ENCODE measurements at regions not wholly inside any gene's neighbourhood (a gene's known extent, or its start where the extent isn't known, plus 50 kb on each side); places are given as distances from the start of the nearest gene placed in this dataset.

DNA sequence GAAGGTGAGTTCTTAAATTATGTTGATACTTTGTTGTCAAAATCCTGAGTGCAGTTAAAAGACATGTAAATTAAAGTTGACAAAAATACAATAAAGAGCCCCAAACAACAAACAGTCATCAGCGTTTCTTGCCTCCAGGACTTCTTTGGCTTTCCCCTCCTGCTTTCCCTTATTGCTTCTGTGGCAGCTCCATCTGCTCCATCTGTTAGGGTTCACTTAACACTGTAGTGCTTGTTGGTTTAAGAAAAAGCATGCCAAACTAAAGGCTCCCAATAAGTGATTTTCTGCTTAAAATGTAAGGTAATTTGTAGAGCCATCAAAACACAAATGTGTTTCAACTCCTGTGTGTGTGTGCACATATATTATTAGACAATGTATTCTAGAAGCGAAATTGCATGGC lies 254.3 kb upstream of the GNAI1 start:
- H3K27me3 Mint-ChIP-seq (ENCODE audit: insufficient read depth) = peaks cover 2% of the 10 kb centered on the region

GRCh38 chr7:79877874-79878465 lies 256.7 kb upstream of the GNAI1 start:
- Histone ChIP-seq H3K9ac (ENCODE audit: extremely low read depth, low read length, poor library complexity, severe bottlenecking) (no peak overlapping the region), H3K27ac (ENCODE audit: low read depth, low read length) (no peak overlapping the region), H3K9me3 (ENCODE audit: control insufficient read depth, low read length) (no peaks in the 10 kb centered on the region), H3K27me3 (ENCODE audit: control insufficient read depth, insufficient read depth, low read length, poor library complexity, severe bottlenecking) (no peaks in the 10 kb centered on the region), H3K36me3 (ENCODE audit: control insufficient read depth, insufficient read depth, low read length) (no peaks in the 10 kb centered on the region), H3K4me1 (ENCODE audit: control insufficient read depth, insufficient read depth, low read length) (no peaks in the 10 kb centered on the region), H3K4me3 (ENCODE audit: low read length) (no peak overlapping the region)
- TF ChIP-seq, protein P1, sequence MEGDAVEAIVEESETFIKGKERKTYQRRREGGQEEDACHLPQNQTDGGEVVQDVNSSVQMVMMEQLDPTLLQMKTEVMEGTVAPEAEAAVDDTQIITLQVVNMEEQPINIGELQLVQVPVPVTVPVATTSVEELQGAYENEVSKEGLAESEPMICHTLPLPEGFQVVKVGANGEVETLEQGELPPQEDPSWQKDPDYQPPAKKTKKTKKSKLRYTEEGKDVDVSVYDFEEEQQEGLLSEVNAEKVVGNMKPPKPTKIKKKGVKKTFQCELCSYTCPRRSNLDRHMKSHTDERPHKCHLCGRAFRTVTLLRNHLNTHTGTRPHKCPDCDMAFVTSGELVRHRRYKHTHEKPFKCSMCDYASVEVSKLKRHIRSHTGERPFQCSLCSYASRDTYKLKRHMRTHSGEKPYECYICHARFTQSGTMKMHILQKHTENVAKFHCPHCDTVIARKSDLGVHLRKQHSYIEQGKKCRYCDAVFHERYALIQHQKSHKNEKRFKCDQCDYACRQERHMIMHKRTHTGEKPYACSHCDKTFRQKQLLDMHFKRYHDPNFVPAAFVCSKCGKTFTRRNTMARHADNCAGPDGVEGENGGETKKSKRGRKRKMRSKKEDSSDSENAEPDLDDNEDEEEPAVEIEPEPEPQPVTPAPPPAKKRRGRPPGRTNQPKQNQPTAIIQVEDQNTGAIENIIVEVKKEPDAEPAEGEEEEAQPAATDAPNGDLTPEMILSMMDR (conservative IDR thresholded peaks at IDR 0.05) = no peak
- Mint-ChIP-seq H3K36me3 (ENCODE audit: low read depth) (no peaks in the 10 kb centered on the region), H3K4me3 (no peak overlapping the region), H3K27ac (no peak overlapping the region), H3K9me3 (no peaks in the 10 kb centered on the region), H3K4me1 (no peaks in the 10 kb centered on the region), H3K27me3 (ENCODE audit: insufficient read depth) (peaks cover 2% of the 10 kb centered on the region)
- 100% methylated on average over 1 to 3 of the region's 3 CpGs for WGBS, 2 experiments (ENCODE audit: insufficient coverage in 1 of 2, insufficient read length in 1 of 2)
- no peak for DNase-seq

More for the DNA sequence above, 254.3 kb upstream of the GNAI1 start:
- no peak overlapping the region for H3K27ac Mint-ChIP-seq
- H3K9me3 Mint-ChIP-seq = no peaks in the 10 kb centered on the region
- H3K4me1 ChIP-seq (ENCODE audit: control insufficient read depth, insufficient read depth, low read length) = no peaks in the 10 kb centered on the region
- H3K9me3 ChIP-seq (ENCODE audit: control insufficient read depth, low read length) = no peaks in the 10 kb centered on the region
- H3K36me3 ChIP-seq (ENCODE audit: control insufficient read depth, insufficient read depth, low read length) = no peaks in the 10 kb centered on the region
- no peak overlapping the region for H3K4me3 ChIP-seq (ENCODE audit: low read length)
- H3K27me3 ChIP-seq (ENCODE audit: control insufficient read depth, insufficient read depth, low read length, poor library complexity, severe bottlenecking) = no peaks in the 10 kb centered on the region
- no peak overlapping the region for H3K4me3 Mint-ChIP-seq
- no peak overlapping the region for H3K9ac ChIP-seq (ENCODE audit: extremely low read depth, low read length, poor library complexity, severe bottlenecking)
- TF ChIP-seq, protein P1 (conservative IDR thresholded peaks at IDR 0.05) = no peak
- WGBS, 2 experiments (ENCODE audit: insufficient coverage in 1 of 2, insufficient read length in 1 of 2) = 76 to 100% methylated on average over 1 to 2 of the region's 2 CpGs
- no peak overlapping the region for H3K27ac ChIP-seq (ENCODE audit: low read depth, low read length)
- H3K36me3 Mint-ChIP-seq (ENCODE audit: low read depth) = no peaks in the 10 kb centered on the region
- no peak for DNase-seq
- H3K4me1 Mint-ChIP-seq = no peaks in the 10 kb centered on the region

- TF ChIP-seq, protein P1 (conservative IDR thresholded peaks at IDR 0.05) = no peak
- H3K4me3 Mint-ChIP-seq = no peak overlapping the region
- no peaks in the 10 kb centered on the region for H3K4me1 Mint-ChIP-seq
- no peak overlapping the region for H3K27ac ChIP-seq (ENCODE audit: low read depth, low read length)
- no peaks in the 10 kb centered on the region for H3K9me3 Mint-ChIP-seq
- H3K9me3 ChIP-seq (ENCODE audit: control insufficient read depth, low read length) = no peaks in the 10 kb centered on the region
- H3K4me3 ChIP-seq (ENCODE audit: low read length) = no peak overlapping the region
- no peaks in the 10 kb centered on the region for H3K36me3 Mint-ChIP-seq (ENCODE audit: low read depth)
- WGBS, 2 experiments (ENCODE audit: insufficient coverage in 1 of 2, insufficient read length in 1 of 2) = 92 to 100% methylated on average over 4 to 6 of the region's 6 CpGs
- no peaks in the 10 kb centered on the region for H3K4me1 ChIP-seq (ENCODE audit: control insufficient read depth, insufficient read depth, low read length)
- no peaks in the 10 kb centered on the region for H3K36me3 ChIP-seq (ENCODE audit: control insufficient read depth, insufficient read depth, low read length)
- H3K27me3 Mint-ChIP-seq (ENCODE audit: insufficient read depth) = no peaks in the 10 kb centered on the region
- no peaks in the 10 kb centered on the region for H3K27me3 ChIP-seq (ENCODE audit: control insufficient read depth, insufficient read depth, low read length, poor library complexity, severe bottlenecking)
- no peak overlapping the region for H3K27ac Mint-ChIP-seq
- H3K9ac ChIP-seq (ENCODE audit: extremely low read depth, low read length, poor library complexity, severe bottlenecking) = no peak overlapping the region
- DNase-seq = no peak
These were observed 257.8 kb upstream of the GNAI1 start for GRCh38 chr7:79876848-79877252.

All from endodermal cell (in vitro differentiated cells).